Eye (tissue), 1 donor: ENCODE measurements at regions not wholly inside any gene's neighbourhood (a gene's known extent, or its start where the extent isn't known, plus 50 kb on each side); places are given as distances from the start of the nearest gene placed in this dataset.

Source experiments
- DNase-seq: peaks from one replicate; pipeline ENCODE4 v3.0.0-alpha.2; 2015

- DNase-seq: no peak
These were observed 111.7 kb upstream of the GPC1 start for GRCh38 chr2:240323601-240324291.

DNA sequence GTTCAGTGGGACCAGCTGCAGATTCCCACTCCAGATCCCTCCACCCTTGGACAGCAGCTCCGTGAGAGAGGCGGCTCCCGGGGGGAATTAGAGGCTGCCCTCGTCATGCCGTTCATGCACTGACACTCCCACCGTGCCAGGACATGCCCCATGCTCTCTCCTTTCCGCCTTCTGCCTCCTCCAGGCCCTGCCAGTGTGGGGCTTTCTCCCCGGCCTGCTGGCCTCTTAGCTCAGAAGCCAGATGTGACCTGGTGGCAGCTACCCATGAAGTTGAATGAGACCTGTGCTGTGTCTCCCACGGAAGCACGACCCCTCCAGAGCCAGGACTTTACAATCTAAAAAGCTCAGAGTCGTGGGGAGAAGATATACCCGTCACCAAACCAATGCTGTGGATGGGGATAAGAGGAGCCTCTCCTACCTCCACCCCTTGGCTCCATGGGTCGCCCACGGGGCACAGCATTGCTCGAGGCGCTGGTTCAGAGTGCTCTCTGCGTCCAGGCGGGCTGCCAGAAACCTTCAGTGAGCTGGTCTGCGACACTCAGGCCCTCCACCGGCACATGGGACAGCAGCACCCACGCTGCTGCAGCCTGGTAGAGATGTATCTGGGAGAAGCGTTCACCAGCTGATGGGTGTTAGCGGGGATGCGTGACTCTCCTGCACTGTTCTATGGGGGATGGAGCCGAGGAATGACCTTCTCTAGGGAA is 111.0 kb upstream of the GPC1 start:
- DNase-seq: no peak

DNA sequence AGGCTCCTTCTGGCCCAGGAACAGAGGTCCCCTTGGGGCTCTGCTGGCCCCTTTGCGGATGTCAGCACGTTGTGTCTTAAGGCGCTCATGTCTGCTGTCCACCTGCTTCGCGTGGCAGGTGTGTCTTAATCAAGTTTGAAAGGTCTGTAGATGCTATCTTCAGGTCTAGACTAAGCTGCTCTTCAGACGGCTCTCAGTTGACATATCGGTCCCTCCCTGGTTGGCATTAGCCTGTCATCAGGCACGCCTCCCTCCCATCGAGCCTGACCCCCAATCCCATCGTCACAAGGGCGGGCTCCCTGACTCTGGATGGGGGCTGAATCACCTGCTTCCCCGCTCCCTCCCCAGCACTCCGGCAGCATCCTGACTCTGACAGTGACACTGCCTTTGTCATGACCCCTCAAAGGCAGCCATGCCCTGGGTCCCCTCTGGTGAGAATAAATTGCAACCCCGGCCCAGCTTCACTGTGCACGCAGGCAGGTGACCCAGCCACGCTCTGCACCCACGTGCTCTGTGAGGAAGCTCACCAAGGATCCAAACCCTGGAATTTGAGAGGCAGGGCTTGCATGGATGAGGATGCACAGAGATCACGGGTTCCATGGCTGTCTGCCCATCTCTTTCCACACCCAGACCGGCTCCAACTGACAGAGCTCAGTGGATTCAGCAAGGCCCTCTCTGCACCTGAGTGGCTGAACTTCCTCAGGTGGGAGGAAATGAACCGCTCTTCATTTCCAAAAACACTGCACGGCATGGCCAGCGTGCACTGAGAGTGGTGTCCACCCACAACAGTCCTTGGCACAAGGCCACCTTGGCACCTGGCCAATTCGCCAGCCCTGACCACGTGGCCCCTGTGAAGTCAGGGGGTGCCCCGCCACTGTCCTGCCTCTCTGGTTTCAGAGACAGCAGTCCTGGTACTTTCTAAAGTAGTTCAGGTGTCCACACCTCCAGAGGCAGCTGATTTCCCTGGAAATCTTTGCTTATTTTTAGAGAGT is 110.2 kb upstream of the GPC1 start:
- no peak for DNase-seq

DNA sequence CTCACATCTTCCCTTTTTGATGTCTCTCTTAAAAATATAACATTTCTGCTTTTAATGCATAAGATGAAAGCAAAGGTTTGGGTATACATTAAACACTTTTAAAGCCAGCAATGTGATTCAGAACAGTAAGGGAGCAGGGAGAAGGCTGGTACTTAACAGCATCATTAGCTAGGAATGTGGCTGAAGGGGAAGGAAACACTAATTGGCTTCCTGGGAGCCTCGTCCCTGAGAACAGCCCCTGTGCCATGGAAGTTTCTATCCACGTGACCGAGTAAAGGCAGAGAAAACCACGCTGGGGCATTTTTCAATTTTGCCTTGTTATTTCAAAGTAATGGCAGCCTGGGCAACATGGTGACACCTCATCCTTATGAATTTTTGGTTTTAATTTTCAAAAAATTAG is 109.2 kb upstream of the GPC1 start:
- peak; percentile 82 for DNase-seq

GRCh38 chr2:240326886-240327285 is 108.6 kb upstream of the GPC1 start:
- no peak for DNase-seq

DNA sequence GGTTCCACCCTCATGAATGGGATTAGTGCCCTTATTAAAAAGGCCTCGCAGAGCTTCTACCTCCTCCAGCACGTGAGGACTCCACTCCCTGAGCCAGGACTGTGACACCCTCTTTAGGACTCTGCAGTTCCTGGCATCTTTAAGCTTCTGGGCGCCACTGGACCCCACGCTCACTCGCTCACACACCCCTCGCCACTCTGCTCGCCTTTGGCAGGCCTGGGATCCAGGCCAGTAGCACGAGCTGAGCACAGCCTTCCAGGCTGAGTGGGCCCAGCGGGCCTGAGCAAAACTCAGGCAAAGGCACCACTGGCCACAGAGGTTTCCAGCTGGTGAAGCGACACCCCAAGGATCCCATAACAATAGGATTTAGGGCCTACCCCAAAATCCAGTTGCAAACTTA is 107.9 kb upstream of the GPC1 start:
- no peak for DNase-seq

DNA sequence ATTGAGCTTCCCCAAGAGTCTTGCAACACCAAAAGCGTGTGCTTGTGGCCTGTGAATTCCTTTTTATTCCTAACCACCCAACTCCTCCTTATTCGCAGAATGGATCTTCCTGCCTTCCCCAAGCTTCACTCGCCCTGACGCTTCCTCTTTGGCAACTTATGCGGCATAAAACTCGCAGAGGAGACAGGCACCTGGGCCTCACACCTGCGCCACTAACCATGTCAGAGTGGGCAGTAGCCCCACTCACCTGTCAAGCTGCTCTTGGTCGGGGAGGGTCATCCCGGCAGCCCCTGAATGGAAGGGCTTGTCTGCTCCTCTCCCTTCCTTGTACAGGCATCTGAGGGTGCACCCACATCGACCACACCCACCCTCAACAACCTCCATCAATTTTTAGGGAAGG is 106.9 kb upstream of the GPC1 start:
- DNase-seq: no peak

DNA sequence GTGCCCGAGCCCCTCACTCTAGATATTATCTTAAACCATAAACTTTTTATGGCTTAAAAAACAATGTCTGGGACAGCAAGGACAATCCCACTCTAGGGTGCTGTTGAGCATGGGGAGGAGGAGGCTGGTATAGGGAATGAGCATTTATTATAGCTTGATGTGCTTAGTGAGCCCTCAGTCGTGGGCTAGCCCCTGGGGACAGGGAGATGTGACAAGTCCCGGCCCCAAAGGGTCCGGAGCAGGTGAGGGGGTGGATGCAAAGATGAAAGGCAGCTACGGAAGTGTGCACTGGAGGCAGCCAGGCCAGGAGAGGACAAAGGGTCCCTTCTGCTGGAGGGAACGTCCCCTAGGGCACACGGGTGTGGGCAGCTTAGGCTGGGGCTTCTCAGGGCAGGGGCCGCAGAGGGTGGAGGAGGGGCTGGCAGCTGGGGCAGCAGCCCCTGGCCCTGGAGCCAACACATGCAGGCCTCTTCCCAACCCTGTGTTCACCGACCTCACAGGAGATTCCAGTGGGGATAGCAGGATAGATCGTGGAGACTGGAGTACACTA is 106.3 kb upstream of the GPC1 start:
- no peak for DNase-seq

- no peak for DNase-seq
These were observed 105.7 kb upstream of the GPC1 start for GRCh38 chr2:240329778-240330177.

DNA sequence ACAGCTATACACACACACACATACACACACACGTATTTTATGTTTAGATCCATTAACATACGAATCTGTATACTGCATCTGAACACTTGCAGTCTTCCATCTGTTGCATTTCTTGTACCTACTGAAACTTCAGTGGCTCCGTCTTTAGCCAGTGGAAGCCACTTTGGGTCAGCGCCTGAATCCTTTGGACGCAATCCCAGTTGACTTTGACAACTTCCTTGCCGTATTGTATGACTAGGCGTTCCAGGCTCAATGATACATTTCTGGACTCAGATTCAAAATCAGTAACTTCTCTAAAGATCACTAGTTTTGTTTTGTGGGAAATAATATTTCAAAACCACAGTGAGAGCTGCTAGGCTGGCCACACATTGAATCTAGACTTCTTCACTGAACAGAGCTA is 101.5 kb upstream of the GPC1 start:
- no peak for DNase-seq

DNA sequence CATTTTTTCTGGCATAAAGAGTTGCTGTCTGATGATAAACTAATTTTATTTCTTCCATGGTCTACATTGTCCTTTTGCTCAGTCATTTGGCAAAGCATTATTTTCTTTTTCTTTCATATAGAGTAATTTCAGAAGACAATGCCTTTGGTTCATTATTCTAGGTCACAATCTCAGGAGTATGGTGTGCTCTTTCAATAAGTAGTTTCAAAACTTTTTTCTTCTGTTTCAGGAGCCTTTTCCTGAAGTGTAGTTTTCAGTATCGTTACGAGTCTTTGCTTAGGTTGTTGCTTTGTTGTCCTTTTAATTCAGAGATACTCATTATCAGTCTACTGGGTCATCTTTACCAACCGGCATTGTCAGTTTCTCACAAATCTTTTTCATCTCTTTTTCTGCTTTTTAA is 100.4 kb upstream of the GPC1 start:
- no peak for DNase-seq

DNA sequence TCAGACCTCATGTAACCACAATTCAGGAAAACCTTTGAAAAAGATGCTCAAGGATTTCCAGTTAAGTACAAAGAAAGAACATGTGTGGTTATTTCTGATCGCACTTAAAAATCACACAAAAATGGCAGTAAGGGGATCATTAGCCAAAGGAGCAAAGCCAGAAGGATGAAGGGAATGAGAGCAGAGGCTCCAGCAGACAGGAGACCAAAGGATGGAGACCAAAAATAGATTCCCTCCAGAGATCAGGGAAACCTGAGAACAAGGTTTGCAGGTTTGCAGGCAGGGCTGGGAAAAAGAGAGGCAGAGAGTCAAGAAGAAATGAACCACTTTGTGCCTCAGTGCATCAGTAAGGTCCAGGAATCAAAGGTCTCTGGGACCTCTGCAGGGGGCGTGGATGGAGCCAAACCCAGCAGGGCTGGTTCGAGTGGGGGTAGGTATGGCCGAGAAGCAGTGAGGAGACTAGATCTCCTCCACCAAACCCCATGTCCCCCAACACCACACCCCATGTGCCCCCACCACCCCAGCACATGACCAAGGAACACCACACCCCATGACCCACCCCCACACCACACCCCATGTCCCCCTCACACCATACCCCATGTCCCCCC is 98.5 kb upstream of the GPC1 start:
- no peak for DNase-seq

GRCh38 chr2:240338274-240338673 is 97.2 kb upstream of the GPC1 start:
- no peak for DNase-seq

- DNase-seq: no peak
These were observed 95.8 kb upstream of the GPC1 start for GRCh38 chr2:240339411-240340360.

GRCh38 chr2:240340361-240340761 is 95.1 kb upstream of the GPC1 start:
- DNase-seq: no peak

GRCh38 chr2:240341064-240341463 is 94.4 kb upstream of the GPC1 start:
- no peak for DNase-seq

DNA sequence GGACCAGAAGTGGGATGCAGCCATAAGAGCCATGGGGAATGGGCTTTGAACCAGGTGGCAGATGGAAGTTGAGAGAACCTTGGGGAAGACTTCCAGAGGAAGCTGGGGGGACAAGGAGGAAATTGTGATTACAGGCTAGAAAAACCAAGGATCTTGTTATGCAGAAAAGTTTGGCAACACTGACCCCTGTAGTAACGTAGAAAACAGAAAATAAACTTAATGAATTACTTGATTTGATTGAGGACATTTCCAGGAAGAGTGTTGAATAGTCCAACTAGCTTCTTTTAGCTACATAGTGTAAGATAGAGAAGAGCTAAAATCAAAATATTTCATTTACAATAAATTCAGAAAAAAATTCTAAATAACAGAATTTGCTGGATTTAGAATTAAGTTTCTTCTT is 91.9 kb upstream of the GPC1 start:
- DNase-seq: no peak

GRCh38 chr2:240344904-240345303 is 90.6 kb upstream of the GPC1 start:
- no peak for DNase-seq

GRCh38 chr2:240346015-240346752 is 89.3 kb upstream of the GPC1 start:
- no peak for DNase-seq

GRCh38 chr2:240346753-240347372 is 88.6 kb upstream of the GPC1 start:
- no peak for DNase-seq
